ENCODE measurements at regions not wholly inside any gene's neighbourhood (a gene's known extent, or its start where the extent isn't known, plus 50 kb on each side); places are given as distances from the start of the nearest gene placed in this dataset.

GRCh38 chr14:58697930-58698642, 60.3 kb downstream of the DACT1 start:
- no peak for DNase-seq
- Histone ChIP-seq H3K4me1 (no peaks in the 10 kb centered on the region), H3K9me3 (no peaks in the 10 kb centered on the region), H3K27ac (no peak overlapping the region), H3K27me3 (no peaks in the 10 kb centered on the region), H3K36me3 (replicated peaks in 1 of 2; ENCODE audit: insufficient read depth in 1 of 2, low read depth in 2 of 2) (no peaks in the 10 kb centered on the region), H3K4me3 (no peak overlapping the region)
- 29 to 35% methylated on average over 4 of the region's 4 CpGs for WGBS, 2 donors
- intact Hi-C loops (cut with DNase I) = no loop called here
- TF ChIP-seq CTCF (IDR thresholded peaks at IDR 0.05) = no peak
- TF ChIP-seq POLR2A (IDR thresholded peaks at IDR 0.05) = no peak
- no peak for ATAC-seq

DNA sequence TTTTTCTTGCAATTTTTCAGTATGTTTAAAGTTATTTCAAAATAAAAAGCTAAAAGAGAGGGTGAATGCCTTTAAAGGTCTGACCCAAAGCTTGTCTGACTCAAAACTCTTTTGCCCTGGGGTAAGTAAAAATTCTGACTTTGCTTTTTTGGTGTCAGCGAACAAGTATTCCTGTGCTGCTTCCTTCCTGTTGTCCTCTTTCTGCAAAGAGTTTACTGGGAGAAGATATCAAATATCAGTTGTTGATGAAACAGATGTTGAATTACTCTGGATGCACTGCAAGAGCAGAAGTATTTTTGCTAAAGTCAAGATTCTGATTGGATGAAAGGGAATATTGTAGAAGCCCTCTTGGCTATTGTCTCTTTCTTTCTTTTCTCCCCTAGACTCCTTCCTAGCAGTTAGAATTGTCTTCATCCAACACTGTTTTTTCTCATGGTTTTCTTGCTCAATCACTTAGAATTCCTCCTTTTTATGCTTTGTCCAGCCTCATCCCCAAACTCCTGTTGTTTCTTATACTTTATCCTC, 62.0 kb downstream of the DACT1 start:
- TF ChIP-seq POLR2A (IDR thresholded peaks at IDR 0.05) = no peak
- TF ChIP-seq CTCF (IDR thresholded peaks at IDR 0.05) = no peak
- Histone ChIP-seq H3K9me3 (no peaks in the 10 kb centered on the region), H3K4me3 (no peak overlapping the region), H3K27ac (no peak overlapping the region), H3K4me1 (no peaks in the 10 kb centered on the region), H3K27me3 (no peaks in the 10 kb centered on the region), H3K36me3 (replicated peaks in 1 of 2; ENCODE audit: insufficient read depth in 1 of 2, low read depth in 2 of 2) (no peaks in the 10 kb centered on the region)
- ATAC-seq (no peak), DNase-seq (no peak)
- 33 to 83% methylated on average over 1 of the region's 1 CpG for WGBS, 2 donors
- intact Hi-C loops (cut with DNase I) = no loop called here

DNA sequence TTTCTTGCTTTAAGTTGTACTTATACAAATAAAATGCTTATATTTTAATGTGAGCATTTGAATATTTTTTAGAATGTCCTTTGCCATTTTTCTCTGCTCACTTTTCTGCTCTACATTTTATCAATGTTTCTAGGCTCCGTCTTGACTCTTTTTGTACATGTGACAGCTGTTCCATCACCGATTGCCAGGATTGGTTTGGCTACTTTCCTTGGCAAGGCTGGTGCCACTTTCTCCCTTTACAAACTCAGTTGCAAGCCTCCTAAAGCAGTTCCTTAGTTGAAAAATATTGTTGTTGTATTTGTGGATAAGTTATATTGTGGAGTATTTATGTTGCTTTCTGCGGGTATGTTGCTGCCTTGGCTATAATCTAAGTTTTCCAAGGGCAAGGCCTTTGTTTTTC, 63.4 kb downstream of the DACT1 start:
- no peak overlapping the region for H3K4me3 ChIP-seq
- intact Hi-C loops (cut with DNase I) = no loop called here
- 53 to 58% methylated on average over 3 of the region's 3 CpGs for WGBS, 2 donors
- DNase-seq (no peak), ATAC-seq (no peak)
- no peaks in the 10 kb centered on the region for H3K4me1 ChIP-seq
- H3K27me3 ChIP-seq = no peaks in the 10 kb centered on the region
- H3K36me3 ChIP-seq (replicated peaks in 1 of 2; ENCODE audit: insufficient read depth in 1 of 2, low read depth in 2 of 2) = no peaks in the 10 kb centered on the region
- TF ChIP-seq CTCF (IDR thresholded peaks at IDR 0.05) = no peak
- TF ChIP-seq POLR2A (IDR thresholded peaks at IDR 0.05) = no peak
- no peak overlapping the region for H3K27ac ChIP-seq
- no peaks in the 10 kb centered on the region for H3K9me3 ChIP-seq

GRCh38 chr14:58701604-58702003, 63.8 kb downstream of the DACT1 start:
- 79 to 91% methylated on average over 1 of the region's 1 CpG for WGBS, 2 donors
- TF ChIP-seq CTCF (IDR thresholded peaks at IDR 0.05) (no peak), POLR2A (IDR thresholded peaks at IDR 0.05) (no peak)
- Histone ChIP-seq H3K4me1 (no peaks in the 10 kb centered on the region), H3K4me3 (no peak overlapping the region), H3K27ac (no peak overlapping the region), H3K9me3 (no peaks in the 10 kb centered on the region), H3K27me3 (no peaks in the 10 kb centered on the region), H3K36me3 (replicated peaks in 1 of 2; ENCODE audit: insufficient read depth in 1 of 2, low read depth in 2 of 2) (no peaks in the 10 kb centered on the region)
- intact Hi-C loops (cut with DNase I) = no loop called here
- DNase-seq (no peak), ATAC-seq (no peak)
